Stimulated activated CD8-positive, alpha-beta memory T cell treated with anti-CD3 and anti-CD28 coated beads, Interleukin-7, amount 100 ng/mL, for 48 hours (primary cell): ENCODE measurements at regions not wholly inside any gene's neighbourhood (a gene's known extent, or its start where the extent isn't known, plus 50 kb on each side); places are given as distances from the start of the nearest gene placed in this dataset.

Experiments
- DNase-seq, 2 donors: peaks; one replicate each; pipeline ENCODE4 v3.0.0-alpha.2; 2020; ENCODE audit warnings: low read depth in 1 of 2; ENCODE audit errors: extremely low read depth in 1 of 2

DNA sequence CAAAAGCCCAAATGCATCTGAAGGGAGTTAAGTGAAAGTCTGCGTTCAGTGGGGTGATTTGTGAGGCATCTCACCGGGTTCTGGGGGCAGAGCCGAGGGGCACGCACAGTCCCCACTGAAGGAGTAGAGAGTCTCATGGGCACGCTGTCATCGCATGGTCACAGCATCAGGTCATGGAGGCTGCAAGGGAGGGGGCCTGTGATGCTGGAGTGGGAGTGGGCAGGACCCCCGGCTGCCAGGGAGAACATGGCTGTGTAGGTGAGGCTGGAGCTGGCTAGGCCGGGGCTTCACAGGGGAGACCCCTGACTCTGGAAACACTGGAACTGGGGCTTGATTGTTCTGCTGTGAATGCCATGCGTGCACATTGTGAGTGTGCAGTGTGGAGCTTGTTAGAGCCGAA lies 360.5 kb downstream of the IRX2 start:
- DNase-seq: no peak

DNA sequence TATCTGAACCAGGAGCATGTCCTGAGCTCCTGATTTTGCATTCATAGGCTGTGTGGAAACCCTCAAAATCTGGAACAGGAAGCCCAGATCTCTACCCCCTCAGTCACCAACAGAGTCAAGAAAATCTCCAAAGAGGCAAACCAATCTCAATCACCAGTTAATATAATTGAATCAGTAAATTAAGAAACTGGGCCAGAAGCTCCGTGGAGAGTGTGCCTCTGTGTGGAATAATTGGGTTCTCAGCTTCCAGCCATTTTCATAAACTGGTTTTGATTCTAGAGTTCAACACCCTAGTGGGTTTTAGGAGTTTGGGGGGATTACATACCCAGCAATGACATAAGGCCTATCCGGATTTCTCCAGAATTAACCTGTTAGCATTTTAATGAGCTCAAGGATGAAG lies 362.9 kb downstream of the IRX2 start:
- no peak for DNase-seq

DNA sequence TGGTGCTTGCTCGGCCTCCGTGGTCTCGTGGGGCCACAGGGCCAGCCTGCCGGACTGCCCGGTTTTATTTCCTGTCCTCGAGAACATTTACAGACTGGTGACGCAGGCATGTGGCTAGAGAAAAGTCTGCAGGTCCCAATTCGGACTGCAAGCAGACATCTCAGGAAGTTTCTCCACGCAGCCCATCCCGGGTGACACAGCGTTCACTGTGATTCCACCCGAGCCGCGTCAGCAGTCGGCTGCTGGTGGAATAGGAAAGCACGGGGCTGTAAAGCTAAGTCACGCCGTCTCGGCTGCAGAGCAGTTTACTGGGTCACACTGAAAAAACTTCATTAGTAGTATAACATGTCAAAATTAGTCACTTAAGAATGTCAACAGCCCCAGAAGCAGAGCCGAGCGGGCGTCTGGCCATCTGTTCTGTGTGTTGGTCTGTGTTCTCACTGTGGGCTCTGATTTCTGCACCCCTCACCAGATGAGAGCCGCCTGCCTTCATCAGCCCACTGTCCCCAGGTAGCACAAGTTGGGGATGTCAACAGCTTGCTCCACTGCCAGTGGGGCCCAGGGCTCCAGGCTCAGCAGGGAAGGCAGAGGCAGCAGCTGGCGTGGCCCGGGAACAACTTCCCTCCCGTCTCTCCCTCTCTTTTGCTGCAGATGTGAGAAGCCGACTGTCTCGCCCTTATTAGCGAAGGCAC lies 363.7 kb downstream of the IRX2 start:
- DNase-seq: no peak

DNA sequence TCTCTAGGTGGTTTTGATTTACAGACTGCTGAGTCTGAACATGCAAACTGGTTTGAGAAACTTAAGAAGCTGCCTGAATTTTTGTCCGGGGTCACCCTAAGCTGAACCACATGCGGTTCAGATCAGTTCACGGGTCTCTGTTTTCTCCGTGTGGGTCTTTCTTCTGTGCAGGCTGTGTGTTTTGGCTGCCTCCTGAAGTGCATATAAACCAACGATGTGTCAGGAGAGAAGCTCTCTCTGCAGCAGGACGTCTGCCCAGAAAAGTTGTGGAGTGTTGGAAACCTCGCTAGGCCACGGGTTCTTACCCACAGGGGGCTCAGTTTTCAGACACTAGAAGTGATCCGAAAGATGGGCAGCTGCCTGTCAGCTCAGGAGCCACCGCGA lies 364.2 kb downstream of the IRX2 start:
- DNase-seq: no peak

DNA sequence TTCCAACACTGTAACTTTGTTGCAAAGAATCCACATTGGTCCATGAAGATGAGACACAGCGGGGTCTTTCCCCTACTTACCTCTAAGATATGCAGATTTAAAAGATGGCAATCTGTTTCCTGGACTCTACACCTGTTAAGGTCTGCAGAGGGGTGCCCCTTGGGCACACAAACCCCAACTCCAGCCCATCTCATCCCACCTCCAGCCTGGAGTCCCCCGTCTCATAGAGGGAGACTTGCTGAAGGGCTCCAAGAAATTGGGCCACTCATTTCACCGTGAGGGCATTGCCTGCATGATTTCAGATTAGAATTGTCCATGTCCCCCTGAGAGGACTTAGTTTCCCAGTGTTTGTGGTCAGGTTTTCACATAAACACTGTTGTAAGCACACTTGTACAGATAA lies 365.7 kb downstream of the IRX2 start:
- DNase-seq: no peak

DNA sequence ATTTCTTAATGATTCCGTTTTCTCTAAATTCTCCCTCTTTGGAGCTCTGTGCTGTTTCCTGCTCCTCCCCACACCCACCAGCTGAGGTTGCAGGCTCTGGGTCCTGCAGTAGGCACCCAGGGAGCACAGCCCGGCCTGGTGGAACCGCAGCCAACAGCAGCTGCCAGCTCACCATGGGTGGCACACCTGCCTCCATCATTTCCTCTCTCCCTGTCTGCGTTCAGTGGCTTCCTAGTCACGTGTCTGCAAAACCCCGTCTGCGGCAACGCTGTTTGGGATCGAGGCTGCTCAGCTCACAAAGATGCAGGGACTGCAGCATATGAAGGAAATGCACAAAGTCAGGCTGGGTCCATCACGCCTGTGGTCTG lies 367.8 kb downstream of the IRX2 start:
- DNase-seq: no peak

DNA sequence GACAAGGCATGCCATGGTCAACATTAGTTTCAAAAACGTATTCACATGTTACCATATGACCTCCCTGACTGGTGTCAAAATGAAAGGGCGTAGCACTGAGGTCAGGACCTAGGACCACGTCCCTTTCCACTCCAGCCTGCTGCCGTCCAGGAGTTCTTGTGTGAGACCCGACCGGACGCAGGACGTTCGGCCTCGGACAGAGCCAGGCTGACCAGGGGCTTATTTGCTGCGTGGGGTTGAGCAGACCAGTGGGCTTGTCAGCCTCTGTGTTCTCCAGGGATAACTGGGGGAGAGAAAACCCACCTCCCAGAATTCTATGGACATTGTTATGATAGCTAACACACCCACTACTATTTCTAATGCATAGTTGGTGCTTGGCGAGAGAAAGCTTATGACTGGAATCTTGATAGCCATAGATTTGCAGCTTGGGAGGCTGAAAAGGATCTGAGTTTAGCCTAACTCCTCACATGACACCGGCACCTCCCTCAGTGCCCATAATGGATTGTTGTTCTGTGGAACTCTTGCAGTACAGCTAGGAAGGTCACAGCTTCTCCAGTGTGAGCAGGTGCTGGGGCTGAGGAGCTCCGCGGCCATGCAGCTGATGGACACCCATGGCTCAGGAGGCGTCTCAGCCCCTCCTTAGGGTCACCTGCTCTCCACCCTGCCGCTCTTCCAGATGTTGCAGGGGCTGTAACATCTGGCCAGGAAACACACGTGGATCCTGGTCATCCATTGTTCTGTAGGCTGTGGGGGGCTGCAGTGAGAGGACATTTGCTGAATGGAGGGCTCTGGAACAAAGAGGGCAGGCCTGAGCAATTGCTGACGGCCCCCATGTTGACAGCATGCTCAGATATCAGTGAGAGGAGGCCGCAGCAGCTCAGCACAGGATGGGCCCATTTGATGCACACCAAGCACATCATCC lies 368.4 kb downstream of the IRX2 start:
- no peak for DNase-seq

DNA sequence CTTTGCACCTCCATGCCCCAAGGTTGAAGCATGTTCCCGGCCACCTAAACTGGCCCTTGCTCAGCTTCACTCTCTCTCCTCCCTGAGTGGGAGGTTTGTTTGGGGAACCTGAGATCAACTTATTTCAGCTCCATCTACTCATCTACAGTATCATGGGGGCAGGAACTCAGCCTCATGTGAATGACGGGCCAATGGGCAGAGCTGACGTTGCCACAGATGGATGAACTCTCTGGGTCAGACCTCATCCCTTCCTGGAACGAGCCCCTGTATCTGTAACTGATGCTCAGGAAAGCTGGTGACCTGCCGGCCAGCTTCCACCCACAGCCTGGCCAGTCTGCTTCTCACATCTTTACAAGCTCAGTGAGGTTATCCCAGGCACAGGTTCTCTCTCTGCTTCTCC lies 369.6 kb downstream of the IRX2 start:
- DNase-seq: no peak

DNA sequence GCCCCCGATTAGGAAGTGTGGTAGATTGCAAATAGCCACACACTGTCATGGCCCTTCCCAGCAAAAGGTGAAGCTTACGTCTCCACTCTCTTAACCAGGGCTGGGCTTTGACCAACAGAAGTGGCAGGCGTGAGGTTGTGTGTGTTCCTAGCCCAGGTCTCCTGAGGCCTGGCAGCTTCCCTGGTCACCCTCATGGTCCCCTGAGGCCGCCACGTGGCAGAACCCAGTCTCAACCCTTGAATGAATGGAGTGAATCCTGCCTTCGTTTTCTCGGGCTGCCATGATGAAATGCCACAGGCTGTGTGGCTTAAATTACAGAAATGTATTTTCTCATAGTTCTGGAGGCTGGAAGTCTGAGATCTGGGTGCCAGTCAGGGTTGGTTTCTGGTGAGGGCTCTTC lies 370.4 kb downstream of the IRX2 start:
- no peak for DNase-seq

DNA sequence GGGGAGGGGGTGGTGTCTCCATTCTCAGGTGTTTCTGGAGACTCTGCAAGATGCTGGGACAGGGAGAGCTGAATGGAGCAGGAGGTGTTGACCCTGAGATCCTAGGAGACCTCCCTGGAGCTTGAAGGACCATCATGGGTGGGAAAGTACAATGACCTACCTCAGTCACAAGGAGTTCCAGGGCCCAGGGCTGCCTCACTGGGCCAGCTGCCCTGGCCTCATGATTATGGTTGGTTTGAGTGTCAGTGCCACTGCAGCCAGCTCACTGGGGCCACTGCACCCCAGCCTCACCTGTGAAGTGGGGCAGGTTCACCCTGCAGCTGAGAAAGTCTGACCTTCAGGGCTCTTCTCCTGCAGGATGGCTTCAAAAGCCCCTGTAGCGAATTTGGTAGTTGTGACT lies 372.5 kb downstream of the IRX2 start:
- DNase-seq: no peak

DNA sequence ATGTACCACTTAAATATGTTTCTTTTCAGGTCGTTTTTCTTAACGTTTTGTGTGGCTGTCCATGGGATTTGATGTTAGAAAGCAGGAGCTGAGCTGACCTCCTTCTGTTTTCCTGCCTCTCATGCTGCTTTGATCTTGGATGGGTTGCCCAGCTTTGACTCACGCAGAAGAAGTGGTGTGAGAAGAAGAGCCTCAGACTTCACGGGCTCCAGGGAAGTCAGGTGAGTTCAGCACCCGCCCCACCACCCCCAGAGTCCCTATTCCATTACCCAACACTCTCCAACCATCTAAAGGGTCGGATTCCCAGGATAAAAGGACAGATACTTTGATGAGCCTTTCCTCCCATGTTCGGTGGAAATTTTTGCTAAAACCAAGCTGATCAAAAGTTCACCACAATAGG lies 373.4 kb downstream of the IRX2 start:
- no peak for DNase-seq

DNA sequence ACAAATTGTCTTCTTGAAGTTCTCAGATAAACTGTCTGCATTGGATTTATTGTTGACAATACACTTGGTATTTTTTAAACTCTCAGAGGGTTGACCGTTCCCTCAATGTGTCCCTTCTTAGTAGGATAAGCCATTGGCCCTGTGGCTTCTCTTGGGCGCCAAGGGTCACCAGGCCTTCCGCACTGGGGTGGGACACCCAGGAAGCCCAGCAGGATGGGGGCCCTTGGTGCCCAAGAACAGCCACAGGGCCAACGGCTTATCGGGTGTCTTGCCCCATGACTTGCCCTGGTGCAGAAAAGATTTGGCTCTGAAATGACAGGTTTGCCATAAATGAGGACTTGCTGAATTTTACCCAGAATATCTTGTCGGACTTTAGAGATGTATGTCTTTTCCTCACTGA lies 375.0 kb downstream of the IRX2 start:
- DNase-seq: no peak

DNA sequence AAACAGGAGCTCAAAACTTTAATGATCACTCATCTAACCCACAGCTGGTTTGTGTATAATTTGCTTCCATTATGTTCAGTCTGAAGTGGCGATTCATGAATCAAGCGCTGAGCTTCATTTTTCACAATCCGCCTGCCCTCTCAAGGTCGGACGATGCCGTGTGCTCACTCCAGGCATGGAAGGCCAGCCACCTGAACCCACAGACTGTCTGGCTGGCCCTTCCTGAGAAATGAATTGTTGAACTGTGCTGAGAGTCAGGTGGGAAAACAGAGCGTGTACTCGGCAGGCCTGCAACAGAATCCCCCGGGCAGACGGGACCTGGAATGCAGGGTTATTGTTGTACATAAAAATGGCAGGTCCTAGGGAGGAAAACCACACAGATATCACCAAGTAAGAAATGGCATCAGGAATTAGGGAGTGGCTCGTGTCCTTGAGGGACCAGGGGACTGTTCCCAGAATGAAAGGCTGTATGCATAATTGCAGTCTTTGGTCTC lies 375.7 kb downstream of the IRX2 start:
- DNase-seq: no peak

DNA sequence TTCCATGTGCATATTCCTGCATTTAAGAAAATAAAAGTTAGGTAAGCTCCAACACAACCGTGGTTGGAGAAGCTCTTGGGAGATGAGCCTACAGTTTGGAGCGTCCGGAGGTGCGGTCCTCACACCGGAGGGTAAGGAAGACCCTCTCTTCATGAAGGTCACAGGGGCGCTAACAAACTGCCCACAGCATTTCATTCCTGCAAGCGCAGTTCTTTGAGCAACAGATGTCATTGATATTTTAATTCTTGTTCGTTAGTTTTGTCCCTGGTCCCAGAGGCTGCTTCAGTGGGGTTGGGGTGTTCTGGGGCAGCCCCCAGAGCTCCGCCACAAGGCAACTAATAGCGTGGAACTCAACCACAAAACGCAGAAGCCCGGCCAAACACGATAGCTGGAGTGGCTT lies 376.2 kb downstream of the IRX2 start:
- DNase-seq: no peak

DNA sequence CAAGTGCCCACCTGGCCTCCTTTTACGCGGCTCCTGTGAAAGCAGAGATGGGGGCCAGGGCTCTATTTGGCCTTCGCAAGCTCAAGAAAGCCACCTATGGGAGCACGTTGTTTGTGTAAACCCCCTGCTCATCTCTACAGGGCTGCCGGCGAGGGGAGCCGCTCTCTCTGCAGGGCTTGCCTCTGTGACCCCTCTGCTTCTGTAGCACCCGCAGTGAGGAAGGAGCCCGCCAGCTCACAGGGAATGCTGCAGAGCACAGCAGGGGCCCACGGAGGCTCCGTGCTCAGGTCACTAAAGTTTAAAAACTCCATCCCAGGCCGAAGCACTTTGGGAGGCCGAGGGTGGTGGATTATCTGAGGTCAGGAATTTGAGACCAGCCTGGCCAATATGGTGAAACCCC lies 376.8 kb downstream of the IRX2 start:
- no peak for DNase-seq

DNA sequence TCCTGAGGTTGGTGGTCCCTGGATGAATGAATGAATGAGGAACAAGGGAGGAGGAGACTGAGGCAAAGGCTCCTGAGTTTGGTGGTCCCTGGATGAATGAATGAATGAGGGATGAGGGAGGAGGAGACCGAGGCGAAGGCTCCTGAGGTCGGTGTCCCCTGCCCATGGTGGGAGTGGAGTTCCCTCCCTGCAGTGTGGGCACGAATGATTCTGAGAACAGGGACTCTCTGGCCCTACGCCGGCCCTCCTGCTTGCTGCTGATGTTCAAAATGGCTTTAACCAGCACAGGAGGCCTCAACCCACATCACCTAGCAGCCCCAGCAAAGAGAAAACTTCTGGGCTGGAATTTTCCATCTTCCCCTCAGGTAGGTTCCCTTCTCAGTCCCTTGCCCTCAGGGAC lies 377.8 kb downstream of the IRX2 start:
- DNase-seq: no peak

DNA sequence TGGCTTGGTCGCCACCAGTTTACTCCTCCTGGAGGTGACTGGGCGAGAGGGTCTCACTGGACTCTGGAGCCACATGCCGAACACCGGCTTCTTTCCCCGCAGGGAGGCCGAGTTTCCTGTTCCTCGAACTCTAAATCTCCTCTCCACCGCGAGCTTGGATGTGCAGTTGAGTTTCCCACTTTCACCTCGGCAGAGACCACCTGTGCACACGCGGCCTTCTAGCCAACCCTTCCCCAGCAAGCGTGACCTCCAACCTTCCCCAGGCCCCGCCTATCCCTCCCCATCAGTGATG lies 380.1 kb downstream of the IRX2 start:
- DNase-seq: no peak

DNA sequence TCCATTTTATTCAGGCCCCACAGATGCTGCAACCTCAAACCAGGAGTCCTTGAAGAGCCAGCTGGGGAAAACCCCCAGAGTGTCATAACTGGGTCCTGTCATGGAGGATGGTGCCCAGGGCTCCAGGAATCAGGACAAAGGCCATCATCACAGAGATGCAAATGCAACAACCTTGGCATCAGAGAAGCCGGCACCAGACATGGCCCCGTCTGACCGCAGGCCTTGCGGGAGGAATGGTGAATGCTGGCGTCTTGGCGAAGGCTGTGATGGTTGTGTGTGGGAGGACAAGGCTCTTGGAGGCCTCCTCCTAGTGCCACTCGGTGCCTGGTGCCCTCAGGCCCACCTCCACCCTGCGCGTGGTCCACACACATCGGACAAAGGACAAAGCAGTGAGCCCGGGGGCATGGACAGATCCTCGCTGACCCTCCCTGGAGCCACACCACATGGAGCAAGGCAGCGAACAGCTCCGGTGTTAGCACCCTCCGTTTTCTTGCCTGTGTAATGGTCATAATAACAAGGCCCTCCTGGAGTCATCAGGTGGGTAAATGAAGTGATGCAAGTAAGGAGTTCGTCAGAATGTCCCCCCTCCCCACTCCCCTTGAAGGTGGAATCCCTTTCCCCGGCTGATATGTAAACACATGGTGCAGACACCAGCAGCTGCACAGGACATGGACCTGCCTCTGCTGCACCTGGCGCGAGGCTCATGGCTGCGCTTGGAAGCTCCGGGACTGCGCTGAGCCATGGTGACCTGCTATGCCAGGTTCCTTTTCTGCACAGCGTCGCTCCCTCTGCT lies 380.7 kb downstream of the IRX2 start:
- DNase-seq: no peak

DNA sequence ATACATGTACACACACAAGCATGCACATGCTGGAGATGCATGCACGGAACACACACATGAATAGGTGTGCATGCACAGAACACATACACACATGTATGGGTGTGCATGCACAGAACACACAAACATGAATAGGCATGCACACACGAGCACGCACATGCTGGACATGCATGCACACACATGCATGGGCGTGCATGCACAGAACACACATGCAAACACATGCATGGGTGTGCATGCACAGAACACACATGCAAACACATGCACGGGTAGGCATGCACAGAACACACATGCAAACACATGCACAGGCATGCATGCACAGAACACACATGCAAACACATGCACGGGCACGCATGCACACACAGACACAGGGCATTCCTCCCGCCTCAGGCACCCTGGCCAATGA lies 382.3 kb downstream of the IRX2 start:
- no peak for DNase-seq

DNA sequence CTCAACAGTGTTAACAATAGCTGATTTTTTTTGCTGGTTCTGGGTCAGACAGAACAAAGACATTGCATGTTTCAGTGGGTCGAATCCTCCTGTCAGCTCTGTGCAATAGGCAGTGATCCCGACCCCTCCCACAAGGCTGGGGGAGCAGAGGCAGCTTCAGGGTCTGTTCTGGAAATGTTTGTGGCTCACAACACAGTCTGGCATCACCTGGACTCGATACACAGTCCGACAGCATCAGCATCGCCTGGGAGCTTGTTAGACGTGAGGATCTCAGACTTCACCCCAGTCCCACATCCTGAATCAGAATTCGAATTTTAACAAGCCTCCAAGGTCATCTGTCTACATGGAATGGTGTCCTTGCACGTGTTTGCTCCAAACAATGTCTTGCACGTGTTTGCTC lies 384.7 kb downstream of the IRX2 start:
- no peak for DNase-seq

DNA sequence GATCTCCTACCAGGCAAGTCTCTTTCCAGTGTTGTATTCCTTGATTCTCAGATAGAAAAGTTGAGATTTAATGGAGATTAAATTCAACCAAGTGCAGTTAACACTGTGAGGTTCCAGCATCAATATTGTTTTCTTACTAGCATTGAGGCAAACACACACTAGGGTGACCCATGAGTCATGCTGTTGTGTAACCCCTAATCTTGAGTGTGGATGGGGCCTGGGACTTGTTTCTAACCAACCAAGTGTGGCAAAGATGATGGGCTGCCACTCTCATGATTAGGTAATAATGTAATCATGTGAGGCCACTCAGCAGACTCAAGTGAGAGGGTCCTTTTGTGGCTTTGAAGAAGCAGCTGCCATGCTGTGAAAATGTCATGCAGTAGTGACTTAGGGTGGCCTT lies 394.2 kb downstream of the IRX2 start:
- no peak for DNase-seq

DNA sequence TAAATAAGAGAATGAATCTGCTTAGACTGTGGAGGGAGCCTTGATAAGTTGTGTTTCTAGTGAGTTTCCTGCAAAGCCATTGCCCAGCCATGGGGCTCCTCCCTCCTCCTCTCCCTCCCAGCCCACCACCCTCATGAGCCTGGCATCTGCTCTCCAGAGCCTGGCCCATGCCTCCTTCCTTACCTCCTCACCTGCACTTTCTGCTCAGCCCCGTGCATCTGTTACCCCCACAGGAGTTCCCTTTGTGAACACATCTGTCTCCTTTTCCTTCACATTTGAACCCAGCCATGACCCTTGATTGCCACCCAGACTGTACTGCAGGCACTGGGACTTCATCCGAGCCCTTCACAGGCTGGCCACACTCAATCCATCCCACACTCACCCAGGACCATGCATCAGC lies 395.6 kb downstream of the IRX2 start:
- DNase-seq: no peak
